Left lung (tissue), 4 donors: ENCODE measurements at regions not wholly inside any gene's neighbourhood (a gene's known extent, or its start where the extent isn't known, plus 50 kb on each side); places are given as distances from the start of the nearest gene placed in this dataset.

Source experiments
- ATAC-seq: fragments of 200-7000 bp; cut with Tn5 transposase; one replicate; pipeline ENCODE4 v1.9.1; 2020; ENCODE audit warnings: moderate library complexity
- DNase-seq, 4 donors: peaks; one replicate each; pipeline ENCODE4 v3.0.0-alpha.2; 2013 to 2020
- H3K27ac ChIP-seq, 2 donors: fragments of 200-600 bp; sonication (generic) in 1 of 2; one replicate each; pipeline versions ENCODE4 v1.5.0 to v1.8.0; 2020 to 2021
- H3K27me3 ChIP-seq, 2 donors: fragments of 200-600 bp; sonication (generic) in 1 of 2; one replicate each; pipeline versions ENCODE4 v1.5.0 to v1.8.0; 2020 to 2021
- H3K36me3 ChIP-seq, 2 donors: fragments of 200-600 bp; sonication (generic) in 1 of 2; one replicate each; pipeline versions ENCODE4 v1.5.0 to v1.8.0; 2020 to 2021
- H3K4me1 ChIP-seq, 2 donors: fragments of 200-600 bp; one replicate each; pipeline ENCODE4 v1.8.0; 2021
- H3K4me3 ChIP-seq, 2 donors: fragments of 200-600 bp; sonication (generic) in 1 of 2; one replicate each; pipeline versions ENCODE4 v1.5.0 to v1.8.0; 2020 to 2021; ENCODE audit warnings: mild to moderate bottlenecking in 1 of 2
- H3K9me3 ChIP-seq, 2 donors: fragments of 200-600 bp; sonication (generic) in 1 of 2; one replicate each; pipeline versions ENCODE4 v1.5.0 to v1.8.0; 2020 to 2021
- intact Hi-C, 2 donors: fragments of 100-400 bp; cut with DNase I; formaldehyde crosslinking; loops; one replicate each; pipeline versions ENCODE4 v1.11.2 to v1.14.2; 2022
- TF ChIP-seq, protein P1 (sequence below), 2 donors: fragments of 200-600 bp; sonication (generic) in 1 of 2; IDR thresholded peaks; one replicate each; pipeline versions ENCODE4 v1.5.0 to v1.8.0; 2021; ENCODE audit warnings: antibody characterized with exemption in 2 of 2
- donor health status: DM: no; HTN: yes; CAD: no.
- donor health status: DM: no; HTN: no; CAD: no.

- no peak for ATAC-seq
- TF ChIP-seq, protein P1, sequence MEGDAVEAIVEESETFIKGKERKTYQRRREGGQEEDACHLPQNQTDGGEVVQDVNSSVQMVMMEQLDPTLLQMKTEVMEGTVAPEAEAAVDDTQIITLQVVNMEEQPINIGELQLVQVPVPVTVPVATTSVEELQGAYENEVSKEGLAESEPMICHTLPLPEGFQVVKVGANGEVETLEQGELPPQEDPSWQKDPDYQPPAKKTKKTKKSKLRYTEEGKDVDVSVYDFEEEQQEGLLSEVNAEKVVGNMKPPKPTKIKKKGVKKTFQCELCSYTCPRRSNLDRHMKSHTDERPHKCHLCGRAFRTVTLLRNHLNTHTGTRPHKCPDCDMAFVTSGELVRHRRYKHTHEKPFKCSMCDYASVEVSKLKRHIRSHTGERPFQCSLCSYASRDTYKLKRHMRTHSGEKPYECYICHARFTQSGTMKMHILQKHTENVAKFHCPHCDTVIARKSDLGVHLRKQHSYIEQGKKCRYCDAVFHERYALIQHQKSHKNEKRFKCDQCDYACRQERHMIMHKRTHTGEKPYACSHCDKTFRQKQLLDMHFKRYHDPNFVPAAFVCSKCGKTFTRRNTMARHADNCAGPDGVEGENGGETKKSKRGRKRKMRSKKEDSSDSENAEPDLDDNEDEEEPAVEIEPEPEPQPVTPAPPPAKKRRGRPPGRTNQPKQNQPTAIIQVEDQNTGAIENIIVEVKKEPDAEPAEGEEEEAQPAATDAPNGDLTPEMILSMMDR (IDR thresholded peaks at IDR 0.05): no peak
- no peak overlapping the region for H3K27ac ChIP-seq
- H3K27me3 ChIP-seq: no peaks in the 10 kb centered on the region
- DNase-seq: no peak
- no peaks in the 10 kb centered on the region for H3K9me3 ChIP-seq
- no peaks in the 10 kb centered on the region for H3K36me3 ChIP-seq
- no peak overlapping the region for H3K4me3 ChIP-seq
- intact Hi-C loops: no loop called here
- no peaks in the 10 kb centered on the region for H3K4me1 ChIP-seq
Observed at GRCh38 chr18:61274416-61274960, 58.7 kb upstream of the CDH20 start.

DNA sequence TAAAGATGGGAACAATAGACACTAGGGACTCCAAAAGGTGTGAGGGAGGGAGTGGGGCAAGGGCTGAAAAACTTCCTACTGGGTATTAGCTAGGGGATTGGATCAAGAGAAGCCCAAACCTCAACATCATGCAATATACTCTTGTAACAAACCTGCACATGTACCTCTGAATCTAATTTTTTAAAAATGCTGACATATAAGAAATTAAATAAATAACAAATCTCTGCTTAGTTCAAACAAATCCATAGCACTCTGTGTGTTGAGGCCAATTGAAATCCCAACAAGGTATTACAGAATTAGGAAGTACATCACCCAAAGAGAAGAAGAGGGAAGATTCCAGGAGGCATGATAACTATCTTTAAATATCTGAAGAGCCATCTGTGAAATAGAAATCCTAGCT, 55.4 kb upstream of the CDH20 start:
- H3K4me1 ChIP-seq: no peaks in the 10 kb centered on the region
- H3K27me3 ChIP-seq: no peaks in the 10 kb centered on the region
- DNase-seq (no peak), ATAC-seq (no peak)
- intact Hi-C loops: no loop called here
- peaks cover 0 to 15% of the 10 kb centered on the region in 2 donors for H3K9me3 ChIP-seq
- no peak overlapping the region for H3K27ac ChIP-seq
- no peaks in the 10 kb centered on the region for H3K36me3 ChIP-seq
- no peak overlapping the region for H3K4me3 ChIP-seq
- TF ChIP-seq, protein P1 (IDR thresholded peaks at IDR 0.05): no peak

DNA sequence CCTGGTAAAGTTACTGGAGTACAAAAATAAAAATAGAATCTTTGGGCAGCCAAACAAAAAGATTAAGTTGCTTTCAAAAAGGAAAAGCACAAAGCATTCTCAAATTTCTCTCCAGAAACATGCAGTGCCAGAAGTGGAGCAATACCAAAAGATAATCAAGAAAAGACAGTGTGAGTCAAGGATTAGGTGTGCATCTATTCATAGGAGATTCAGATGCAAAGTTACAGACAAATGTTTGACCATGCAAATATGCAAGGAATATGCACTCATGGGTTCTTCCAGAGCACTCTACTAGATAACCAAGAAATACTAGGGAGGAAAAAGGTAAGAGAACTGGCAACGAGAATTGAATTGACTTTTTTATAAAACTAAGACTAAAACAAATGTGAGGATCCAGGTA, 51.8 kb upstream of the CDH20 start:
- Histone ChIP-seq H3K9me3 (peaks cover 0 to 17% of the 10 kb centered on the region in 2 donors), H3K4me3 (no peak overlapping the region), H3K27ac (no peak overlapping the region), H3K36me3 (no peaks in the 10 kb centered on the region), H3K27me3 (no peaks in the 10 kb centered on the region), H3K4me1 (no peaks in the 10 kb centered on the region)
- ATAC-seq: no peak
- intact Hi-C loops: no loop called here
- no peak for DNase-seq
- TF ChIP-seq, protein P1 (IDR thresholded peaks at IDR 0.05): no peak

GRCh38 chr18:61282926-61283325, 50.3 kb upstream of the CDH20 start:
- no peak overlapping the region for H3K27ac ChIP-seq
- TF ChIP-seq, protein P1 (IDR thresholded peaks at IDR 0.05): no peak
- no peaks in the 10 kb centered on the region for H3K36me3 ChIP-seq
- H3K9me3 ChIP-seq: peaks cover 0 to 17% of the 10 kb centered on the region in 2 donors
- DNase-seq (no peak), ATAC-seq (no peak)
- no peaks in the 10 kb centered on the region for H3K27me3 ChIP-seq
- no peak overlapping the region for H3K4me3 ChIP-seq
- H3K4me1 ChIP-seq: no peaks in the 10 kb centered on the region
- intact Hi-C loops: no loop called here
